Peyer's patch (tissue), 4 donors: ENCODE measurements at regions not wholly inside any gene's neighbourhood (a gene's known extent, or its start where the extent isn't known, plus 50 kb on each side); places are given as distances from the start of the nearest gene placed in this dataset.

ENCODE experiments used
- POLR2A ChIP-seq, 2 donors: fragments of 450-650 bp; IDR thresholded peaks; one replicate each; pipeline ENCODE4 v1.5.1; 2017; ENCODE audit warnings: antibody characterized with exemption in 2 of 2, mild to moderate bottlenecking in 2 of 2, moderate library complexity in 2 of 2
- TF ChIP-seq, protein P1 (sequence below), 6 experiments: fragments of 450-650 bp in 4 of 6; fragments of 200-600 bp in 2 of 6; sonication (generic) in 1 of 6; IDR thresholded peaks; one replicate each; pipeline ENCODE4 v1.5.1; 2017 to 2019; ENCODE audit warnings: antibody characterized with exemption in 6 of 6, mild to moderate bottlenecking in 3 of 6, moderate library complexity in 1 of 6

DNA sequence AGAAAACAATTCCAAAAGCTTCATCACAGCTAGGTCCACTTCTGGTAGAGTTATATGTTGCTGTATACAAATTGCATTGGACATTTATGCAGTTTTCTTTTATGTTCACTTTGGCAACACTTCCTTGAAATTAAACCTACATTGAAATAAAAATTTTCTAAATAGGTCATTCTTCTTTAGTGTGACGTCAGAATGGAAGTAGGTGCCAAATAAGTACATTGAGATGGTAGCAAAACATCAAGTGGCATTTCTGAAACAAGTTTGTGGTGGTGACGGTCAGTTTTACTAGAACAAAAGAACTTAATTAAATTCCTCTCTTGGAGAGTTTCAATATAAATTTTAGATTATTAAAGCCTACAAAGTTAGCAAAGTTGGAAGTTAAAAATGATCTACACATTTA, 895.1 kb downstream of the CDH9 start:
- TF ChIP-seq, protein P1, sequence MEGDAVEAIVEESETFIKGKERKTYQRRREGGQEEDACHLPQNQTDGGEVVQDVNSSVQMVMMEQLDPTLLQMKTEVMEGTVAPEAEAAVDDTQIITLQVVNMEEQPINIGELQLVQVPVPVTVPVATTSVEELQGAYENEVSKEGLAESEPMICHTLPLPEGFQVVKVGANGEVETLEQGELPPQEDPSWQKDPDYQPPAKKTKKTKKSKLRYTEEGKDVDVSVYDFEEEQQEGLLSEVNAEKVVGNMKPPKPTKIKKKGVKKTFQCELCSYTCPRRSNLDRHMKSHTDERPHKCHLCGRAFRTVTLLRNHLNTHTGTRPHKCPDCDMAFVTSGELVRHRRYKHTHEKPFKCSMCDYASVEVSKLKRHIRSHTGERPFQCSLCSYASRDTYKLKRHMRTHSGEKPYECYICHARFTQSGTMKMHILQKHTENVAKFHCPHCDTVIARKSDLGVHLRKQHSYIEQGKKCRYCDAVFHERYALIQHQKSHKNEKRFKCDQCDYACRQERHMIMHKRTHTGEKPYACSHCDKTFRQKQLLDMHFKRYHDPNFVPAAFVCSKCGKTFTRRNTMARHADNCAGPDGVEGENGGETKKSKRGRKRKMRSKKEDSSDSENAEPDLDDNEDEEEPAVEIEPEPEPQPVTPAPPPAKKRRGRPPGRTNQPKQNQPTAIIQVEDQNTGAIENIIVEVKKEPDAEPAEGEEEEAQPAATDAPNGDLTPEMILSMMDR (IDR thresholded peaks at IDR 0.05), result no peak
- TF ChIP-seq POLR2A (IDR thresholded peaks at IDR 0.05), result no peak
